Gastroesophageal sphincter (tissue), 4 donors: ENCODE measurements at regions not wholly inside any gene's neighbourhood (a gene's known extent, or its start where the extent isn't known, plus 50 kb on each side); places are given as distances from the start of the nearest gene placed in this dataset.

Experiments used
- ATAC-seq: fragments of 150-250 bp; one replicate; pipeline ENCODE4 v1.9.1; 2016; ENCODE audit warnings: mild to moderate bottlenecking, moderate library complexity
- H3K27ac ChIP-seq, 4 donors: fragments of 200-600 bp; sonication (generic) in 3 of 4; 1 replicate in 3 of 4; 2 replicates in 1 of 4; pipeline ENCODE4 v1.5.1; 2016 to 2019
- H3K27me3 ChIP-seq: fragments of 200-600 bp; sonication (generic); one replicate; pipeline ENCODE4 v1.5.1; 2019
- H3K36me3 ChIP-seq, 2 donors: fragments of 200-600 bp; sonication (generic); one replicate each; pipeline ENCODE4 v1.5.1; 2019; ENCODE audit warnings: control low read depth in 1 of 2
- H3K4me1 ChIP-seq, 3 donors: fragments of 200-600 bp; sonication (generic); 1 replicate in 2 of 3; 2 replicates in 1 of 3; pipeline ENCODE4 v1.5.1; 2016 to 2019; ENCODE audit warnings: control low read depth in 2 of 3
- H3K4me3 ChIP-seq, 2 donors: fragments of 200-600 bp; sonication (generic); one replicate each; pipeline ENCODE4 v1.5.1; 2019; ENCODE audit warnings: mild to moderate bottlenecking in 1 of 2, moderate library complexity in 1 of 2
- H3K9me3 ChIP-seq, 3 donors: fragments of 200-600 bp; sonication (generic); one replicate each; pipeline ENCODE4 v1.5.1; 2017 to 2019; ENCODE audit warnings: control low read depth in 2 of 3
- CTCF ChIP-seq, 4 experiments: fragments of 200-600 bp in 2 of 4; fragments of 450-650 bp in 2 of 4; sonication (generic) in 1 of 4; IDR thresholded peaks; one replicate each; pipeline ENCODE4 v1.5.1; 2017 to 2019; ENCODE audit warnings: antibody characterized with exemption in 4 of 4, mild to moderate bottlenecking in 2 of 4, moderate library complexity in 2 of 4
- EP300 ChIP-seq: sonication (generic); formaldehyde crosslinking; IDR thresholded peaks from one replicate; pipeline ENCODE4 v1.6.1; 2017; ENCODE audit warnings: antibody characterized with exemption, mild to moderate bottlenecking
- POLR2A ChIP-seq, 2 donors: fragments of 450-650 bp; IDR thresholded peaks; one replicate each; pipeline ENCODE4 v1.6.1; 2017; ENCODE audit warnings: antibody characterized with exemption in 2 of 2, mild to moderate bottlenecking in 2 of 2, moderate library complexity in 1 of 2
- POLR2AphosphoS5 ChIP-seq: sonication (generic); formaldehyde crosslinking; IDR thresholded peaks from one replicate; pipeline ENCODE4 v1.6.1; 2017; ENCODE audit warnings: antibody characterized with exemption
- WGBS, 2 donors: methylation state at CpG; one replicate each; pipeline ENCODE4 v1.1.5; 2018; ENCODE audit warnings: low coverage in 1 of 2; 5-methylcytosine and 5-hydroxymethylcytosine counted together

- ATAC-seq: no peak
- Histone ChIP-seq H3K27ac (no peak overlapping the region), H3K36me3 (no peaks in the 10 kb centered on the region), H3K4me1 (peaks cover 0 to 2% (median 0%) of the 10 kb centered on the region in 3 donors), H3K4me3 (no peak overlapping the region), H3K9me3 (no peaks in the 10 kb centered on the region), H3K27me3 (peaks cover 61% of the 10 kb centered on the region)
- TF ChIP-seq POLR2A (IDR thresholded peaks at IDR 0.05): no peak
- no peak for TF ChIP-seq POLR2AphosphoS5
- TF ChIP-seq CTCF (IDR thresholded peaks at IDR 0.05): no peak
- TF ChIP-seq EP300: no peak
- 63 to 86% methylated on average over 2 to 7 of the region's 10 CpGs for WGBS, 2 donors
Measured at GRCh38 chr14:101072070-101072469, 168.5 kb upstream of the RTL1 start.

- no peak for ATAC-seq
Measured at GRCh38 chr14:101072531-101072930, 169.0 kb upstream of the RTL1 start.

DNA sequence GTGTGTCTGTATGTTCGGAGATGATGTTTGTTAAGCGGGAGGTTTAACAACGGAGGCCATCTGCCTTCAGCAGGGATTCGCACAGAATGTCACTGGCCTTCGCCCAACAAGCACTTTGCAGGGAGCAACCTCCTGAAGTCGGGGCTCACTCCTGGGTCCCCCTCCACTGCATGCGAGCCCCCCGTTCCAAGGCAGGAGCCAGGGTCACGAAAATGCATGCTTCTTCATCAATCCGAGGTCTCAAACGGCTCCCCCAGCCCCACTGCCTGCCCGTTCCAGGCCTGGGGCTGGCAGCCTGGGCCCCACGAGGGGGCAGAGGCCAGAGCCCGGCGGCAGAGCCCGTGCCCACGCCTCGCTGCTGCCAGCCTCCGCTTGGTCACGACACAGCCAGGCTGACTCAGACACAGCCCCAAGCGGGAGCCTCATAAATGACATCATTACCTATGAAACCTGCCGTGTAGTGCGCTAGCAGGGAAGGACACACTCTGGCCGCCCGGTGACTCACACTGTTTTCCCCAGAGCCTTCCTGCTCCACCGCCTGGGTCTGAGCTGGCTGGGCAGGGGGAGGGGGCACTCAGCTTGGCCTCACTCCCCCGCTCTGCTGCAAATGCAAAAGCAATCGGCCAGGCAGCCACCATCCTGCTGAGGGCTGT lies 169.5 kb upstream of the RTL1 start:
- Histone ChIP-seq H3K36me3 (no peaks in the 10 kb centered on the region), H3K27ac (no peak overlapping the region), H3K27me3 (peaks cover 71% of the 10 kb centered on the region), H3K4me3 (no peak overlapping the region), H3K4me1 (peaks cover 0 to 11% (median 2%) of the 10 kb centered on the region in 3 donors), H3K9me3 (no peaks in the 10 kb centered on the region)
- WGBS, 2 donors: 85% methylated on average over 6 of the region's 28 CpGs; no CpG with 5 or more reads in 1 of the 2 donors
- TF ChIP-seq POLR2A (IDR thresholded peaks at IDR 0.05) (no peak), EP300 (no peak), POLR2AphosphoS5 (no peak), CTCF (IDR thresholded peaks at IDR 0.05) (no peak)
- no peak for ATAC-seq

More at GRCh38 chr14:101072531-101072930, 169.0 kb upstream of the RTL1 start:
- 68 to 88% methylated on average over 5 to 11 of the region's 16 CpGs for WGBS, 2 donors
- no peaks in the 10 kb centered on the region for H3K9me3 ChIP-seq
- H3K27me3 ChIP-seq: peaks cover 66% of the 10 kb centered on the region
- H3K4me3 ChIP-seq: no peak overlapping the region
- H3K27ac ChIP-seq: no peak overlapping the region
- H3K36me3 ChIP-seq: no peaks in the 10 kb centered on the region
- H3K4me1 ChIP-seq: peaks cover 0 to 7% (median 2%) of the 10 kb centered on the region in 3 donors
- TF ChIP-seq POLR2AphosphoS5 (no peak), POLR2A (IDR thresholded peaks at IDR 0.05) (no peak), EP300 (no peak), CTCF (IDR thresholded peaks at IDR 0.05) (no peak)

DNA sequence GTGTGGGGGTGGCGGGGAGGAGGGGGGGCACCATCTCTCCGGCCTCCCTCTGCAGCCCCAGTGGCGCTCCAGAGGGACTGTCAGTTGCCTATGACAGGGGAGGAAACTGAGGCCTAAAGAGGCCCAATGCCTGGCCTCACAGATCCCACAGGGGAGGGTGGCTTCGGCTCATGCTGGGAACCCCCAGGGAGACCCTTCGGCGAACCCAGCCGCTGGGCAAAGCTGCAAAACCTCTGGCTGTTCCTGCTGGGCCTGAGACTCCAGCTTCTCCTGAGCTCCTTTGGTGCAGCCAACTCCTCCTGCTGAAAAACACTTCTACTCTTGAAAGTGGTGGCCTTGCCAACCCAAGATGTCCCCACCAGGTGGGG lies 170.1 kb upstream of the RTL1 start:
- WGBS, 2 donors: no CpG with 5 or more reads among the region's 7 CpGs
- Histone ChIP-seq H3K4me3 (no peak overlapping the region), H3K4me1 (peaks cover 0 to 11% (median 2%) of the 10 kb centered on the region in 3 donors), H3K27me3 (peaks cover 76% of the 10 kb centered on the region), H3K36me3 (no peaks in the 10 kb centered on the region), H3K9me3 (no peaks in the 10 kb centered on the region), H3K27ac (no peak overlapping the region)
- ATAC-seq: no peak
- TF ChIP-seq POLR2A (IDR thresholded peaks at IDR 0.05) (no peak), POLR2AphosphoS5 (no peak), CTCF (IDR thresholded peaks at IDR 0.05) (no peak)
